GM23248 (cell line): ENCODE measurements at regions not wholly inside any gene's neighbourhood (a gene's known extent, or its start where the extent isn't known, plus 50 kb on each side); places are given as distances from the start of the nearest gene placed in this dataset.

Experiments
- EZH2 ChIP-seq: fragments of 200-600 bp; sonication (generic); IDR thresholded peaks from 2 replicates; pipeline ENCODE4 v1.6.1; 2018; ENCODE audit warnings: antibody characterized with exemption, mild to moderate bottlenecking; ENCODE audit not compliant: insufficient read depth, poor library complexity, severe bottlenecking
- EZH2phosphoT487 ChIP-seq: fragments of 200-600 bp; sonication (generic); IDR thresholded peaks from 2 replicates; pipeline ENCODE4 v1.6.1; 2018; ENCODE audit warnings: antibody characterized with exemption, moderate library complexity, mild to moderate bottlenecking, low read depth; ENCODE audit not compliant: insufficient read depth

- TF ChIP-seq EZH2 (no peak), EZH2phosphoT487 (no peak)
Measured at GRCh38 chr11:112748252-112748651, 213.0 kb upstream of the NCAM1 start.
